GM18511 (cell line): ENCODE measurements at regions not wholly inside any gene's neighbourhood (a gene's known extent, or its start where the extent isn't known, plus 50 kb on each side); places are given as distances from the start of the nearest gene placed in this dataset.
"Not testable (repeated sequence)": the region's sequence is repeated elsewhere in the genome, so short reads cannot be mapped to it uniquely, and the experiment has no call there.

Source experiments
- ATAC-seq: cut with Tn5 transposase; IDR thresholded peaks from one replicate; pipeline ENCODE4 v1.9.1; 2021; ENCODE audit warnings: mild to moderate bottlenecking, moderate library complexity; ENCODE audit not compliant: unreplicated experiment

DNA sequence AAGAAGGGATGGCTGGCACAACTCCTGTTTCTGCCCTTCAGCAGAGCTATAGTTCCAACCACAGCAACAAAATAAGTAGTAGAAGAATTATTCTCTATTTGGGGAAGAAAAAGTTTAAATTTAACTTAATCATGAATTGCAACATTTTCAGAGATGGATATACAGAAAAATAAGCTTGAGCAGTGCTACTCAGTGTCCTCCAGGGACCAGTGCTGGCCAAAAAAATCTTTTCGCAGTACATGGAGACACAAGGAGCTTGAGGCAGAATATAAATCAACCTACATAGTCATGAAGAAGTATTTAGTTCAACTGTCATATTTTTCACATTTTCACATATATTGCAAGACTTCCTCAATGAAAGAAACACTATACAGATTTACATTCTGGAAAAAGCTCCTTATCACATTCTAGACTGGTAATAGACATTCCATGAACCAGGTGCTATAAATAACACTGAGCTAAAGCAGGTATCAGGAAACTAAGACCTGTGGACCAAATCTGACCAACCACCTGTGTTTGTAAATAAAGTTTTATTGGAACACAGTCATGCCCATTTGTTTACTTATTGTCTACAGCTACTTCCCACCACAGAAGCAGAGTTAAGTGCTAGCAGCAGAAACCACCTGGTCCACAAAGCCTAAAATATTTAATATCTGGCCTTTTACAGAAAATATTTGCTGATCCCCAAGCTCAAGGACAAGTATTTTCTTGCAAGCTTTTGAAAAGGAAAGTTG is 101.9 kb downstream of the RGS21 start:
- ATAC-seq: no peak

DNA sequence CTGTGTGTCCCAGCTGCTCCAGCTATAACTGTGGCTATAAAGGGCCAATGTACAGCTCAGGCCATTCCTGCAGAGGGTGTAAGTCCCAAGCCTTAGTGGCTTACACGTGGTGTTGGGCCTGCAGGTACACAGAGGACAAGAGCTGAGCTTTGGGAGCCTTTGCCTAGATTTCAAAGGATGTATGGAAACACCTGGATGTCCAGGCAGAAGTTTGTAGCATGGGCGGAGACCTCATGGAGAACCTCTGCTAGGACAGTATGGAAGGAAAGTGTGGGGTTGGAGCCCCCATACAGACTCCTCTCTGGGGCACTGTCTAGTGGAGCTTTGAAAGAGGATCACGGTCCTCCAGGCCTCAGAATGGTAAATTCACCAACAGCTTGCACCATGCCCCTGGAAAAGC is 113.9 kb downstream of the RGS21 start:
- ATAC-seq: no peak

DNA sequence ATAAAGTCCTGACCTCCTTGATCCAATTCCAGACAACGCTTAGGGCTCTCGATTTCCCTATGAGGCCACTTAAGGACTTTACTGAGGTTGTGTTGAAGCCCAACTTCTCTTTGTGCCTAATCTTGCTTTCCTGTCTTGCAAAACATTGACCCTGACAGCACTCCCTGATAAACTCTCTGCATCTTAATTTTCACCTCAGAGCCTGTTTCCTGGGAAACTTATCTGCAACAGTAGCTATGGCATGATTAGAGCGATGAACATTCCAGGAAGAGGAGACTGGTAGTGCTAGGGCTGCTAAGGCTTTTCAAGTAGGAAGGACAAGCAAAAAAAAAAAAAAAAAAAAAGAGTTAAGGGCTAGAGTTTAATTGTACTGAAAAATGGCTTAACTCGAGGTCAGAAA is 118.9 kb downstream of the RGS21 start:
- ATAC-seq: no peak

DNA sequence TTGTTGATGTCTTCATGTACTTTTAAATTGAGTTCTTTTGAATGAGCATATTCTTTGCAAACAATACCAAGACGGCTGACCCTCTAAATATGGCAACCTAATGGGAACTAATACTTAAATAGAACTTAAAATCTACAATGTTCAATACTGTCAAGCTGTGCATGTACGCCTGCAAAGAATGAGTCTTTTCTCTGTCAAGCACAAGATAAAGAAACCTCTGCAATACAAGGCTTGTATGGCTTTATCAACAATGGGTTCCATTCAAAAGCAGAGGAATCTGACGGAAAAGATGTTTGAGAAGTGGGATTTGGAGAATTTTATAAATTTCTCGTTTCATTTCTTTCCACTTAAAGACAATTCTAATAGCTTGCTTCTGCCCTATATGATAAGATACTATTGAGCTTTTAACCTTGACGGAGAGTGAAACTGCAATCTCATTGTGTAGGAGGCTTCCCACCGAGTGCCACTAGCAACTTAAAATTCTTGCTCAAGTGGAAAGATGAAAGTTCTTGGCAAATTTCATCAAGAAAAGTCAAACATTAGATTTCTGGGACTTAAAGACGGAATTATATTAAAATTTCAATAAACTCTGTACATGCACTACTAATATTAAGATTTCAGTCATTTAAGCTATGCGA is 119.8 kb downstream of the RGS21 start:
- ATAC-seq: no peak

DNA sequence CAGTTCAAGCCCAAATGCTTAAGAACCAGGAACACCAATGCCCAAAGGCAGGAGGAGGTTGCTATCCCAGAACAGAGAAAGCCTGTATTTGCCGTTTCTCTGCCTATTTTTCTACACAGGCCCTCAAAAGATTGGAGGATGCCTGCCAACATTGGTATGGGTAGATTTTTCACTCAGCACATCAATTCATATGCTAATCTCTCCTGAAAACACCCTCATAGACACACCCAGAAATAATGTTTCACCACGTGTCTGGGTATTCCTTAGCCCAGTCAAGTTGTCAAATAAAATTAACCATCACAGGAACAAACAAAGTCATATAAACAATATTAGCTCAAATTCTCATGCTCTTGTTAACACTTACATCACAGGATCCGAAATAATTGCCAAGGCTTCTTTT is 121.9 kb downstream of the RGS21 start:
- no peak for ATAC-seq

DNA sequence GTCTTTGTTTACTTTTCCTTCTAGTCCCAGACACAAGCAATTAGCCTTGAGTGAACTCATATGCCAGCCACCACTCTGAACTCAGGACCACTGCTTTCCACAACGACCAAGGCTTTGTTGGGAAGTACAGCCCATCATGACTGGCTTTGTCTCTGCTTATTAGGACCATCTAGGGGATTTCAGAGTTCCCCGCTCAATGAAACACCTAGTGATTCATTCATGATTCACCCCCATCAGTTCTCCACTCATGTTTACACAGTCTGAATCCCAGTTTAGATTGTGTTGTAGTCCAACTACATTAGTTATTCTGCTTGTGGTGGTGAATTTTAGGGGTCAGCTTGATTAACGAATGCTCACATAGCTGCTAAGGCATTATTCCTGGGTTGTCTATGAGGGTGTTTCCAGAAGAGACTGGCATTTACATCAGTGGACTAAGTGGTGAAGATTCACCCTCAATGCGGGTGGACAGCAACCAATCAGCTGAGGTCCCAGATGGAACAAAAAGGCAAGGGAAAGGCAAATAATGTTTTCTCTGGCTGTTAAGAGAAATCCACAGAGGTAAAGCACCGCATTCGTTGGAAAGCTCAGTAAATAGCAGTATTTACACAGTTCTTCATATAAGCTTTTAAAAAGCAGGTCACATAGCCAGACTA is 122.7 kb downstream of the RGS21 start:
- ATAC-seq: no peak

DNA sequence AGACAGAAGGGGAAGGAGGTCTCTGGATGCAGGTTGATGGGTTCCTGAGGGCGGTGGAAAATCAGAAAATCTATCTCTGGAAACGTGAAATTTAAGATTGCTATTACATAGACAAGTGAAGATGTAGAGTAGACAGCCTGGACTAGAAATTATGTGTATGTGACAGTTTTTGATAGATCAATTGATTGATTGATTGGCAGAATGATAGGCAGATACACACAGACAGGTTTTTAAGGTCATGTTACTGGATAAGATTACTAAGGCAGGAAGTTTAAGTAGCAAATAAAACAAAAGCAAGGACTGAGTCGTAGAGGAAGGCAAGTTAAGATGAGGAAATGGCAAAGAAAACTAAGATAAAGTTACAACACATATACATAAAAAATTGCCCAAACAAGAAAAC is 124.7 kb downstream of the RGS21 start:
- no peak for ATAC-seq

DNA sequence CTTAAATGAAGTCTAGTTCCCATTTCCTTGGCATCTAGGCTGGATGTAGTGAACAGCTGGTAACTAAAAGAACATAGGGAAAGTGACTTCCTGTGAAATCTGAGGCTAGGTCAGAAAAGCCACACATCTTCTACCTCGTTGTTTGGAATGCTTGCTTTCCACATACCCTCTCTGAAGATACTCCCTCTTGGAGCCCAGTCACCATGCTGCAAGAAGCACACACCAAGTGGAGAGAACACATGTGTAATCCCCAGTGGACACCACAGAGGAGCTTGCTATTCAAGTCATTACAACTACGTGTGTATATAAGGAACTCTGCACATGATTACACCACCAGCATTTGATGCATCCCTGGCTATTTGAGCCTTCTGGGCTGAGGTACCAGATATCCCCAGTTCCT is 125.9 kb downstream of the RGS21 start:
- no peak for ATAC-seq

DNA sequence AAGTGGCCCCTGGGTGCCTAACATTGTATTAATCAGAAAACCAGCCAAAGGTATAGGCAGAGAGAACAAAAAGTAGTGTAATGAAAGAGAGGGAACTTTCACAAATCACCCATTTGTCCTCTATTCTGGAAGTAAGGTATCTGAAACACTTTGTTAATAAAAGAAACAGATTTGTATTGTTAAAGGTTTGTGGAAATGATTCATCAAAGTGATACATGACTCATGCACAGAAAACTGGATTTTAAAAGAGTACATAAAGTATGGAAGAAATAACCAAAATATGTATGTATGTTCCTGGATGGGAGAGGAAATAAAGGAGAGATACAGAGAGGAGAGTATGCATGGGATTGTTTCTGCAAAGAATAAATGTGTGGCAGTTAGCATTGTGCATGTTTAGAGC is 126.8 kb downstream of the RGS21 start:
- ATAC-seq: no peak

DNA sequence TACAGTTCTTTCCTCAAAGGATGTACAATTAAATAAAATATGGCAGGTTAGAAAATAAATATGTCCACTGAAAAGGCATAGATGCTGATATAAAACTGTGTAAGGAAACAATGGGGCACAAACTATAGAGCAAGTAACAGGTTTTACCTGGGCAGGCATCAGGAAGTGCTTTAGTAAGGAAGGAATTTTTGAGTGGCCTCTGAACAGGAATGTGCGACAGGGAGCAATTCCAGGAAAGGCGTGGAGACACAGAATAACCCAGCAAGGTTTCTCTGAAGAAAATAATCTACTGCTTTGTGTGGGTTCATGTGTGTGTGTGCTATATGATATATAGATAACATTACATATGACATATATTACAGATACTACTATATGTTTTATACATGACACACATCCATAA is 128.4 kb downstream of the RGS21 start:
- no peak for ATAC-seq

DNA sequence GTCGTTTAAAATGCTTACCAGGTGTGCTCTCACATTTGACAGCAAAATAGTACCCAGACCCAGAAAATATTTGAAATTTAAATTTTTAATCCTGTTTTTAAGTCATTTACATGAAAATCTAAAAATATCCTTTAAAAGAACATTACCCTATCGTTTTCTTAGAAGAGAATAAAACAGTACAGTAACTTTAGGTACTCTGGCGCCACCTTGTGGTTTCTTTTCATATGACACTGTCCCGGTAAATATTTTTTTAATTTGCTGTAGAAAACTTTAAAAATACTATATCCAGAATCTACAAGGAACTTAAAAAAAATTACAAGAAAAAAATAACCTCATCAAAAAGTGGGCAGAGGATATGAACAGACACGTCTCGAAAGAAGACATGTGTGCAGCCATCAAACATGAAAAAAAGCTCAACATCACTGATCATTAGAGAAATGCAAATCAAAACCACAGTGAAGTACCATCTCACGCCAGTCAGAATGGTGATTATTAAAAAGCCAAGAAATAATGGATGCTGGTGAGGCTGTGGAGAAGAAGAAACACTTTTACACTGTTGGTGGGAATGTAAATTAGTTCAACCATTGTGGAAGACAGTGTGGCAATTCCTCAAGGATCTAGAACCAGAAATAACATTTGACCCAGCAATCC is 129.2 kb downstream of the RGS21 start:
- peak; percentile 85 for ATAC-seq

DNA sequence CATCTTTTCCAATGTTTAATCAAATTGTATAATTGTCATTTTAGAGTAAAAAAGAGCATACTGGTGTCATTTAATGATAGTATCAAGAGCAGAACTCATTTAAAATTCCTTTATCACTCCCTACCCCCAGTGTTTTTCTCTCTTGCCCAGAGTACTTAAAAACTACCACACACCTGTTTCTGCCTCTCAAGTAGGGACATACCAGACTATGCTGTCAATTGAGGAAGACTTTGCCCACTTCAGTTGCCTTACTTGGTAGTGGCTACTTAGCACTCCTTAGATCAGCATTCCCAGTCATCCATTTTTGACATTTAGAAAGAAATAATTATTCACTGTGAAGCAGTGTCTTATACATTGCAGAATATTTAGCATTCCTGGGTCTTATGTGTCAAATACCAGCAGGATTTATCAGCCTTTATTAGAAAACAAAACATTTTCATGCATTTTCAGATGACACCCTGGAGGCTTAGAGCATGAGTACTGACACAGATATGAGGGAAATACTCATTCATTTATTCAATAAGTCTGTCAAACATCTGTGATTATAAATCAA is 127.5 kb upstream of the RGS1 start:
- ATAC-seq: no peak

DNA sequence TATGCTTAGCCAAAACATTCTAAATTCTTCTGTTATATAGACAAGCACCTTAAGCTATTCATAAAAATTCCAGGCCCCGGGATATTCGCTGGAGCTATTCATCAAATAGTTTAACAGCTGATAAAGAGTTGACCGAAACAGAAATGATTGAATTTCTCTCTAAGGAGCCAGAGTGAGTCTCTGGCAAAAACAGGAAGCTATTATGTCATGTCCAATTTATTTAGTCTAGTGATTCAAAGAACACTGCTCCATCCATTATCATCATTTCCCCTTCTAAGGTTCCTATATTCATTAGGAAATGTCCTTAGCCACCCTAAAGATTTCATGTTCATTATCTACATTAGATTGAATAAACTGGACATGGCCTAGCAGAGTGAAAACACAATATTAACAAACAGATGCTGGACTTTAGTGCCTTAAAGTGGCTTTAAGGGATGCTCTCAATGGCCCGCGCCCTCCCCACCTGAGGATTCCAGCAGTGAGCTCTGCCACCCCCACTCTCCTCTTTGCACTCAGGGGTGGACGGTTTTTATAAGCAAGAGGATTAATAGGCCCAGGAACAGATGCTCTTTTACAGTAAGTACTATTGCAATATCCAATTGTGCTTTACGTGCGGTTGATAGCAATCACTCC is 122.1 kb upstream of the RGS1 start:
- ATAC-seq: no peak

DNA sequence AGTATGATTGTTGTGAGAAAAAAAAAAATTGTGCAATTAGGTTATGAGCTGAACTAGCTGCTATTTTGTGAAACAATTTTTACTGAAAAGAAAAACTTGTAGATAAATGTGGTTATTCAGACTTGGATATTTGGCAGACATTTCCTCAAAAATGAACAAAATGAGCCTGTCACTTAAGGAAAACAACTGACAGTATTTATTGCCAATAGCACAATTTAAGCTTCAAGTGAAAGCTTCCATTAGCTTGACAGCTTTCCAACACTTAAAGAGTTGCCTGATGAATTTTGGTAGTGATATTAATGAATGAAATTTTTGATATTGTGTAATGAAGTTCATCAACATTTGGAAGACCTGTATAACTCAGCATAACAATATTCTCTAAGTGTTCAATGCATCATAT is 116.1 kb upstream of the RGS1 start:
- no peak for ATAC-seq

DNA sequence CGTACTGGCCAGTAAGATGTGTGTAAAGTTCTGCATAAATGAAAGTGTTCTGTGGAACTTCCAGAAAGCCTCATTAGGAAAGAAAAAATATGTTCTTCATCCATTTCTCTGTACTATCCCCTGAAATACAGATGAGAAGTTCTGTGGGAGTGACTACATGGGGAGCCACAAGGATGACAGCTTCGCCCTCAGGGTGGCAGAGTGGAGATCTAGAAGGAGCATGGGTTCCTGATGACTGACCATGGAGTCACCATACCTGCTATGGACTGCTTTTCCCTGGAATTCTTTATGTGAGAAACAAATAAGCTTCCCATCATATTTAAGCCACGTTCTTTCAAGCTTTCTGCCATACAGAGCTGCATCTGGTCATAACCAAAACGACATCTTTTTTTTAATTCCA is 113.9 kb upstream of the RGS1 start:
- ATAC-seq: no peak

DNA sequence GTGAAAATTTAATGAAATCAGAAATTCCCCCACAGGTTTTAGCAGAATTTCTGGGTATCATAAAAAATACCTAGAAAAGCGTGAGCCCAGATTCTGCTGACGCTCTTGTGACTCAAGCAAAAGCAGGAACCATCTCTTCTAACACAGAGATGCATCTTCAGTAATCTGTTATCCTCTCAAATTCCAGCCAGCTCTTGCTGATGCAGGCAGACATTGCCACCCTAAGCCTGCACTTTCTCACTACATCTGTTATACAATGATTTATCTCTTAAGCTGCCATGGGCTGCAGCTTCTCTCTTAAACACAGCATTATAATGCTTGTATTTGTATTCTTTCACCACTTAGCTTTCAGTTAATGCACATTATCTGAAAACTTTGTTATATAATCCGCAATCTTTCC is 113.0 kb upstream of the RGS1 start:
- no peak for ATAC-seq

DNA sequence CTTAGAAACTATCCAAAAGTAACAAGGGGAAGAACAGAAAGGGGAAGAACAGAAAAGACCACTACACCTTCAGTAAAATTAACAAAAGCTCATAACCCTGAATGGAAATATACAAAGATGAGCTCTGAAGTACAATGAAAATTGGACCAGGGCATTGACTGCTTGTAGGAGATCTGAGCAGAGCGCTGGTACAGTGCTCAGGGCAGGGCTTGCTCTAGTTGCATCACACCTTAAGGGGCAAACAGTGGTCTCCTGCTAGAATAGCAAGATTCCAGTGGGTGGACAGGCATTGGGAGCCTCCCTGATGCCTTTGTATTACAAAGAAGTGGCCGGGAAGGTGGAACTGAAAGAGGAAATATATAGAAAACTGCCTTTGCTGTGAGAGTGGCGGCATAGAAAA is 111.9 kb upstream of the RGS1 start:
- ATAC-seq: no peak

DNA sequence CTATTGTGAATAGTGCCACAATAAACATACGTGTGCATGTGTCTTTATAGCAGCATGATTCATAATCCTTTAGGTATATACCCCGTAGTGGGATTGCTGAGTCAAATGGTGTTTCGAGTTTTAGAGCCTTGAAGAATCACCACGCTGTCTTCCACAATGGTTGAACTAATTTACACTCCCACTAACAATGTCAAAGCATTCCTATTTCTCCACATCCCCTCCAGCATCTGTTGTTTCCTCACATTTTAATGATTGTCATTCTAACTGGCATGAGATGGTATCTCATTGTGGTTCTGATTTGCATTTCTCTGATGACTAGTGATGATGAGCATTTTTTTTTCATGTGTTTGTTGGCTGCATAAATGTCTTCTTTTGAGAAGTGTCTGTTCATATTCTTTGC is 110.4 kb upstream of the RGS1 start:
- not testable (repeated sequence) for ATAC-seq

DNA sequence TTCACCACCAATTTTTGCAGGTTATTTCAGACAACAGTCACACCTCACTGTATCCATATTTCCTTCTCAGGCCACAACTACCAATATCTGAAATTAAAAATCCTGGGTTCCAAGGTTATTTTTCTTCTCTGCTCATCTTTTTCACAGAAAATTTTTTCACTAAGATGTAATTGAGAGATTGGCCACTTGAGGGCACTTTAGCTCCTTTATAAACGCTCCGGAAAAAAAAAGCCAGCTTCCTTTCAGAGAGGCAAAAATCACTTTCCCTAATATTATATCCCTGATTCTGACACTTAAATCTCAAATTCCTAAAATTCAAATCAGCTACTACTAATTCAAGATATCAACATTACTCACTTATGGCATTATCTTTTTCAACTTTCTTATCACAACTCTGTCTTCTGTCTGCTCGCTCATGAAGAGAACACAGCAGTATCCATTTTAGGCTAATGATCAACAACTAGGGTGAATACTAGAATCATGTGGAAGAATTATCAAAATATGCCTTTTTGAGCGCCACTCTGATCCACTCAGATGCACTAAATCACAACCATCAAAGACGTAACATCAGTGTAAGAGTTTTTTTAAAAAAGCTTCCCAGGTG is 101.4 kb upstream of the RGS1 start:
- ATAC-seq: no peak

DNA sequence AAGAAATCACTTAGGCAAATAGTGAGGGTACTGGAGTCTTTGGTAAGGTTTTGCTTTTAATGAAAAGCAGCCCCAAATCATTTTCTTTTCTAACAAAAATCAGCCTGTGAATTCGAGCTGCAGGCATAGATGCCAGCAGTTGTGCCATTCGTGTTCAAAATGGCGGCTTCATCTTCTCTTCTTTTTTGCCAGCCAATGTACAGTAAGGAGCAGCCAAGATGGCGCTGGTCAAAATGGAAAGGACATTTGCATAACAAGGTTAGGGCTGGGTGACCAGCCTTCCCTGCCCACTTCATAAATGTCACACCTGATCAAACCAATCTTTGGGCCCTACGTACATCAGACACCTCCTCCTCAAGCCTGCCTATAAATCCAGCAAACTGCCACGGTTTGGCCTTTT is 100.2 kb upstream of the RGS1 start:
- no peak for ATAC-seq

DNA sequence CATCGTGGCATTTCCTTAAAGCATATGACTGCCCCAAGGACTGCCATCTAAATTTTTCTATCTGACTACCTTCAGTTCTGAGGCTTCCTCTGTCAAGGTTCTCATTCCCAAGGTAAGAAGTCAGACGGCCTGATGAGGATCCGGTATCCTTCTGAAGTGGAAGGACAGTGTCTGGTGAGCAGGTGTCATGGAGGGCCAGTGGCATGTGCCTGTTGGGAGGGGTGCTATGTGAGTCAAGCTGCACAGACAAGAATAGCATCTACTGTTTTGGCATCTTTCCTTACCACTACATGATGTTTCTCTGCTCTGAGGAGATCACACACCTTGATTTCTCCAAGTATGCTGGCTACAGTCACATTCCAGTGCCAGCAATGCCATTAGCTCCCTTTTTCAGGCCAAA is 99.6 kb upstream of the RGS1 start:
- no peak for ATAC-seq
